ENCODE measurements at regions not wholly inside any gene's neighbourhood (a gene's known extent, or its start where the extent isn't known, plus 50 kb on each side); places are given as distances from the start of the nearest gene placed in this dataset.
"Not testable (repeated sequence)": the region's sequence is repeated elsewhere in the genome, so short reads cannot be mapped to it uniquely, and the experiment has no call there.

- ATAC-seq; H3K4me1 ChIP-seq; intact Hi-C loops (cut with DNase I); H3K36me3 ChIP-seq; H3K27ac ChIP-seq; H3K27me3 ChIP-seq; H3K9me3 ChIP-seq; H3K4me3 ChIP-seq: not testable (repeated sequence)
- peak; percentile 38 for DNase-seq
Observed at GRCh38 chr21:9188322-9188721, 1333.1 kb upstream of the TPTE start.

Data from upper lobe of right lung (tissue), 1 donor.